Heart right ventricle (tissue), 16 donors: ENCODE measurements at regions not wholly inside any gene's neighbourhood (a gene's known extent, or its start where the extent isn't known, plus 50 kb on each side); places are given as distances from the start of the nearest gene placed in this dataset.
A peak's percentile ranks its signal among the peaks of the same experiment; 100 is the strongest.

Source experiments
- ATAC-seq, 8 donors: fragments of 200-7000 bp; cut with Tn5 transposase; one replicate each; pipeline ENCODE4 v1.9.1; 2020; ENCODE audit warnings: mild to moderate bottlenecking in 8 of 8, moderate library complexity in 8 of 8, moderate number of reproducible peaks in 1 of 8
- DNase-seq, 2 donors: peaks; one replicate each; pipeline ENCODE4 v3.0.0-alpha.2; 2020
- H3K27ac ChIP-seq, 10 donors: fragments of 200-600 bp; sonication (generic) in 2 of 10; one replicate each; pipeline versions ENCODE4 v1.5.0 to v1.8.0; 2020 to 2022; ENCODE audit warnings: mild to moderate bottlenecking in 3 of 10
- H3K27me3 ChIP-seq, 7 donors: fragments of 200-600 bp; one replicate each; pipeline ENCODE4 v1.8.0; 2021 to 2022; ENCODE audit warnings: mild to moderate bottlenecking in 2 of 7
- H3K36me3 ChIP-seq, 9 donors: fragments of 200-600 bp; sonication (generic) in 1 of 9; one replicate each; pipeline versions ENCODE4 v1.5.0 to v1.8.0; 2020 to 2022; ENCODE audit warnings: mild to moderate bottlenecking in 2 of 9
- H3K4me1 ChIP-seq, 9 donors: fragments of 200-600 bp; sonication (generic) in 1 of 9; one replicate each; pipeline versions ENCODE4 v1.5.0 to v1.8.0; 2020 to 2022; ENCODE audit warnings: mild to moderate bottlenecking in 4 of 9
- H3K4me3 ChIP-seq, 10 donors: fragments of 200-600 bp; sonication (generic) in 2 of 10; one replicate each; pipeline versions ENCODE4 v1.5.0 to v1.8.0; 2020 to 2022; ENCODE audit warnings: mild to moderate bottlenecking in 7 of 10, moderate library complexity in 2 of 10
- H3K9me3 ChIP-seq, 11 donors: fragments of 200-600 bp in 10 of 11; sonication (generic) in 2 of 11; one replicate each; pipeline versions ENCODE4 v1.5.0 to v1.8.0; 2013 to 2022; ENCODE audit warnings: mild to moderate bottlenecking in 2 of 11, control low read depth in 1 of 11, moderate library complexity in 1 of 11
- WGBS, 2 donors: extraction: QIAGEN DNeasy Blood & Tissue Kit; methylation state at CpG; one replicate each; pipeline ENCODE4 v1.1.7; 2013; ENCODE audit warnings: inconsistent platforms in 1 of 2; 5-methylcytosine and 5-hydroxymethylcytosine counted together
- intact Hi-C, 10 donors: fragments of 100-400 bp; cut with DNase I; formaldehyde crosslinking; loops; one replicate each; pipeline versions ENCODE4 v1.11.1 to v1.14.2; 2022
- TF ChIP-seq, protein P1 (sequence below), 9 donors: fragments of 200-600 bp; sonication (generic) in 2 of 9; IDR thresholded peaks; one replicate each; pipeline versions ENCODE4 v1.5.0 to v1.8.0; 2021 to 2022; ENCODE audit warnings: antibody characterized with exemption in 9 of 9, mild to moderate bottlenecking in 5 of 9, moderate library complexity in 1 of 9
- donor health status: Arrhythmogenic right ventricular cardiomyopathy.
- donor health status: ischemic (EF 13 %, LVEDD 7.1; RV severe dilation, severe dysfunction).
- donor health status: healthy with polysubstance abuse.
- donor health status: DM: no; HTN: yes; CAD: no.
- donor health status: DM: no; HTN: no; CAD: no.
- donor health status: ischemic (EF 25% LVEDD 6.9; RV normal size, moderate dysfunction).
- donor health status: ischemic (EF 25% LVEDD 5.7; RV mildly dilated, moderate dysfunction).
- donor health status: healthy.
- donor health status: DM: yes; HTN: yes; CAD: no.
- donor health status: Ischemic cardiomyopathy.
- donor health status: ischemic (EF 35%, LVEDD 5.7; RV mildly dilated, moderate dysfunction).
- donor health status: nonischemic (EF 11% LVEDD 7.7; RV severe dilation, severe dysfunction).
- donor health status: DM: yes; HTN: yes; CAD: no.
- donor health status: PGD.
- donor health status: ischemic (EF 29% LVEDD 5.4; RV normal size, mild dysfunction).
- donor health status: nonischemic (EF 23%, LVEDD 6.1; RV moderate dilation, normal function).

DNA sequence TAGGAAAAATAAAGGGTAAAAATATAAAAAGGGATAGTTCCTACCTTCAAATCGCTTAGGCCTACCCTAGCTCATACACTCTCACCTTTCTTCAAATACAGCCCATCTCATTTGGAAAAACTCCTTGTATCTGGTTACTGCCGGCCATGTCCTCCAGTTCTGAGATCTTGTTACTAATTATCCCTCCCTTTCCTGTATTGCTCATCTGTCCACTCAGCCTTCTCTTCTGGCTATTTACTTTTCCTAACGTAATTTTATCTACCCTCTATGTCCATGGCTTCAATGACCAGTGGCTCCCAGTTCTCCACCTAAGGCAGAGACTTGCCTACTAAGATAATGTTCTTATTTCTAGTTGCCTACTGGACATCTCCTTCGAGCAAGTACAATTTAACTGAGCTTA lies 342.9 kb upstream of the ACVR2A start:
- peaks cover 0 to 14% (median 5%) of the 10 kb centered on the region in 9 donors for H3K4me1 ChIP-seq
- no peaks in the 10 kb centered on the region for H3K27me3 ChIP-seq
- H3K4me3 ChIP-seq, result no peak overlapping the region
- intact Hi-C loops, result loop anchor here in 1 of 10 donors (5.0 kb wide), 1 partner anchor 50 kb away; no protein-coding TSS in a partner anchor
- DNase-seq (no peak), ATAC-seq (no peak)
- WGBS, 2 donors, result 83 to 84% methylated on average over 4 of the region's 4 CpGs
- no peaks in the 10 kb centered on the region for H3K36me3 ChIP-seq
- no peaks in the 10 kb centered on the region for H3K9me3 ChIP-seq
- TF ChIP-seq, protein P1, sequence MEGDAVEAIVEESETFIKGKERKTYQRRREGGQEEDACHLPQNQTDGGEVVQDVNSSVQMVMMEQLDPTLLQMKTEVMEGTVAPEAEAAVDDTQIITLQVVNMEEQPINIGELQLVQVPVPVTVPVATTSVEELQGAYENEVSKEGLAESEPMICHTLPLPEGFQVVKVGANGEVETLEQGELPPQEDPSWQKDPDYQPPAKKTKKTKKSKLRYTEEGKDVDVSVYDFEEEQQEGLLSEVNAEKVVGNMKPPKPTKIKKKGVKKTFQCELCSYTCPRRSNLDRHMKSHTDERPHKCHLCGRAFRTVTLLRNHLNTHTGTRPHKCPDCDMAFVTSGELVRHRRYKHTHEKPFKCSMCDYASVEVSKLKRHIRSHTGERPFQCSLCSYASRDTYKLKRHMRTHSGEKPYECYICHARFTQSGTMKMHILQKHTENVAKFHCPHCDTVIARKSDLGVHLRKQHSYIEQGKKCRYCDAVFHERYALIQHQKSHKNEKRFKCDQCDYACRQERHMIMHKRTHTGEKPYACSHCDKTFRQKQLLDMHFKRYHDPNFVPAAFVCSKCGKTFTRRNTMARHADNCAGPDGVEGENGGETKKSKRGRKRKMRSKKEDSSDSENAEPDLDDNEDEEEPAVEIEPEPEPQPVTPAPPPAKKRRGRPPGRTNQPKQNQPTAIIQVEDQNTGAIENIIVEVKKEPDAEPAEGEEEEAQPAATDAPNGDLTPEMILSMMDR (IDR thresholded peaks at IDR 0.05), result no peak
- no peak overlapping the region for H3K27ac ChIP-seq

DNA sequence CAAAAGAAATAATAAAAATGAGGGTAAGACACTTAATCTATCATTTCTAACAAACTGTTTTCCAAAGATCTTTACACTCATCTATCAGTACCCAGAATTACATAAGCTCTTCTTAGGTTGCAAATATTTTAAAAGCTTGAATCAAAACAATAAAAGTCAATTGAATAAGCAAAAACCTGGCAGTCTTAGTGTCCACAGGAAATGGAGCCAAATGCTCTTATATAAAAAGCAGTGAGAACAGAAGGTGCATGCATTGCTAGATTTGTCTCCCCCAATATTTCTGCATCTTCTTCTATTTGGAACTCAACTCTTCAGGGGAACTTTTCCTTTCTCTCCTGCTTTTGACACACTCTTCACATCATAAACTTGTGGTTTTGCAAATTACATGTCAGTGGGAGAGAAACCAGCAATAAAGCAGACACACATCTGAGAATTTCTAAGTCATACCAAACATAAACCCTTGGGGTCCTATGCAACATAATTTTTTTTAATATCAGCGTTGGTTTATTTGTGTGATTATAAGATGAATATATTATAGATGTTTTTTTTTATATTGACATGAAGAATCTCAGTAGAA lies 343.9 kb upstream of the ACVR2A start:
- peaks cover 0 to 14% (median 5%) of the 10 kb centered on the region in 9 donors for H3K4me1 ChIP-seq
- no peaks in the 10 kb centered on the region for H3K27me3 ChIP-seq
- H3K9me3 ChIP-seq, result no peaks in the 10 kb centered on the region
- H3K36me3 ChIP-seq, result no peaks in the 10 kb centered on the region
- WGBS, 2 donors, result 85 to 93% methylated on average over 1 of the region's 1 CpG
- no peak for ATAC-seq
- intact Hi-C loops, result loop anchor here in 1 of 10 donors (5.0 kb wide), 1 partner anchor 51 kb away; no protein-coding TSS in a partner anchor
- DNase-seq, result no peak
- H3K27ac ChIP-seq, result peak overlapping the region in 2 of 10 donors; percentile 29 to 41
- H3K4me3 ChIP-seq, result no peak overlapping the region
- TF ChIP-seq, protein P1 (IDR thresholded peaks at IDR 0.05), result no peak

DNA sequence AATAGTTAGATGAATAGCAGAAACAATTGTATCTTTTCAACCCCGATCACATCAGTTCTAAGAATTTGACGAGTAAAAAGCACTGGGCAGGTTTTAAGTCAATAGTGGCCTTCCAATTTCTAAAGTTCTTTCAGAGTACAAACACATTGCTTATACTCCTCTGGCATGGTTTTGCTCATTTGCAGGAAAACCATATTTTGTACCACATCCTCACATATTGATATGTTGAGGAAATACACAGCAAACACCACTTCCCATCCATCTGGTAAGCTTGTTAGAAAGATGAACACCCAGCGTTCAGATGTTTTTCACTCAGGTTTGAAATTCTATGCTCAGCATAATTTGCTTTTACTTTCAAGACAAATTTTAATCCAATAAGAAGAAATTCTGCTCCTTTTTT lies 344.6 kb upstream of the ACVR2A start:
- 65 to 68% methylated on average over 3 of the region's 3 CpGs for WGBS, 2 donors
- Histone ChIP-seq H3K27me3 (no peaks in the 10 kb centered on the region), H3K27ac (peak overlapping the region in 5 of 10 donors; percentile 15 to 76 (median 60)), H3K9me3 (no peaks in the 10 kb centered on the region), H3K4me3 (no peak overlapping the region), H3K36me3 (no peaks in the 10 kb centered on the region), H3K4me1 (peaks cover 0 to 14% (median 5%) of the 10 kb centered on the region in 9 donors)
- DNase-seq (no peak), ATAC-seq (peak in 4 of 8 donors; percentile 42 to 61 (median 55))
- intact Hi-C loops, result loop anchor here in 1 of 10 donors (5.0 kb wide), 1 partner anchor 52 kb away; no protein-coding TSS in a partner anchor
- TF ChIP-seq, protein P1 (IDR thresholded peaks at IDR 0.05), result no peak

DNA sequence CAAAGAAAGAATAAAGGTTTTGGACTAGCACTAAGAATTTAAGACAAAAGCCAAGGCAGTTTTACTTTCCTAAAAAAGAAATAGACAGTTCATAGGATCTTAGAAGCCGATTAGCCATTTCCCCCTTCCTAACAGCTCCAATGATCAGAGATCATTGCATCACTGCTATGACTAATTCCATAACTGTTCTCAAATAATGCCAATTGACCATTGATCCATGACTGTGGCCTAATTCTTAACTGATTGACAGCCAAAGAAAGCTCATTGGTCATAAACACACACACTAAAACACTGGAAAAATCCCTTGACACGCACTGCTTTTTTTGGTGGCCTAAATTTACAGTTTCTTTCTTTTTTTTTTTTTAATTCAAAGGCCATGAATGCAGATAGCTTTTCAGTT lies 345.0 kb upstream of the ACVR2A start:
- no peak overlapping the region for H3K4me3 ChIP-seq
- H3K9me3 ChIP-seq, result no peaks in the 10 kb centered on the region
- H3K36me3 ChIP-seq, result no peaks in the 10 kb centered on the region
- ATAC-seq (no peak), DNase-seq (no peak)
- TF ChIP-seq, protein P1 (IDR thresholded peaks at IDR 0.05), result no peak
- WGBS, 2 donors, result 58 to 75% methylated on average over 2 of the region's 2 CpGs
- intact Hi-C loops, result loop anchor here in 1 of 10 donors (5.0 kb wide), 1 partner anchor 53 kb away; no protein-coding TSS in a partner anchor
- peaks cover 0 to 14% (median 5%) of the 10 kb centered on the region in 9 donors for H3K4me1 ChIP-seq
- H3K27me3 ChIP-seq, result no peaks in the 10 kb centered on the region
- peak overlapping the region in 6 of 10 donors; percentile 15 to 76 (median 48) for H3K27ac ChIP-seq
